HCT116 (cell line): ENCODE measurements at regions not wholly inside any gene's neighbourhood (a gene's known extent, or its start where the extent isn't known, plus 50 kb on each side); places are given as distances from the start of the nearest gene placed in this dataset.

Source experiments
- ATAC-seq: fragments of 200-7000 bp; cut with Tn5 transposase; 2 replicates; pipeline ENCODE4 v1.9.1; 2020; ENCODE audit warnings: mild to moderate bottlenecking, moderate library complexity
- BruUV-seq: library from RNA; stranded (reverse); fragments of 400-500 nt; replicated peaks from 2 replicates; lab custom pipeline; 2021; lab: Mats Ljungman, UMichigan
- CTCF ChIA-PET: fragments of 300-600 bp; sonication (Branson Sonifier 250); formaldehyde crosslinking; loops from one replicate; lab custom pipeline; 2021; ENCODE audit warnings: antibody characterized with exemption; lab: Charles Lee
- POLR2A ChIA-PET: fragments of 300-600, 350-600 bp; sonication (Branson Sonifier 250); formaldehyde crosslinking; loops from one replicate; lab custom pipeline; 2021; ENCODE audit warnings: antibody characterized with exemption; lab: Charles Lee
- RAD21 ChIA-PET, 2 experiments: fragments of 300-600 bp; sonication (Branson Sonifier 250); formaldehyde crosslinking; loops; one replicate each; lab custom pipeline; 2023; ENCODE audit warnings: low total read pairs in 2 of 2; ENCODE audit not compliant: uncharacterized antibody in 2 of 2, unreplicated experiment in 2 of 2, low non-redundant PET in 1 of 2; lab: Charles Lee
- DNase-seq: peaks from one replicate; pipeline ENCODE4 v3.0.0-alpha.2; 2010; ENCODE audit warnings: low read depth, low spot score
- H2AFZ ChIP-seq: fragments of 200-600 bp; shearing (Covaris generic), sonication (generic); 2 replicates; pipeline ENCODE4 v1.6.1; 2017; ENCODE audit warnings: low read depth, mixed run types, mixed read lengths, antibody characterized with exemption, low read length; ENCODE audit not compliant: poor library complexity, severe bottlenecking
- H3K27ac ChIP-seq: 2 replicates; pipeline ENCODE4 v1.5.1; 2012; ENCODE audit warnings: low read depth, low read length
- H3K27me3 ChIP-seq: fragments of 200-600 bp; sonication (generic); 2 replicates; pipeline ENCODE4 v1.6.1; 2016; ENCODE audit warnings: mixed run types, low read length, mixed read lengths; ENCODE audit not compliant: insufficient read depth
- H3K36me3 ChIP-seq, 2 experiments: fragments of 200-500 bp in 1 of 2; fragments of 200-600 bp in 1 of 2; sonication (Bioruptor generic) in 1 of 2; sonication (generic) in 1 of 2; 2 replicates each; pipeline versions ENCODE4 v1.5.1 to v1.6.1; 2014 to 2016; ENCODE audit warnings: low read length in 2 of 2, inconsistent platforms in 1 of 2, mixed read lengths in 1 of 2, mixed run types in 1 of 2; ENCODE audit not compliant: insufficient read depth in 2 of 2, control insufficient read depth in 1 of 2
- H3K4me1 ChIP-seq, 2 experiments: fragments of 200-600 bp in 1 of 2; sonication (generic) in 1 of 2; 2 replicates each; pipeline versions ENCODE4 v1.5.1 to v1.6.1; 2012 to 2017; ENCODE audit warnings: low read length in 2 of 2, inconsistent platforms in 1 of 2, mild to moderate bottlenecking in 1 of 2, mixed read lengths in 1 of 2, mixed run types in 1 of 2, moderate library complexity in 1 of 2; ENCODE audit not compliant: insufficient read depth in 2 of 2, control insufficient read depth in 1 of 2
- H3K4me2 ChIP-seq: fragments of 200-600 bp; sonication (generic); 2 replicates; pipeline ENCODE4 v1.6.1; 2017; ENCODE audit warnings: mixed run types, low read length, mixed read lengths
- H3K4me3 ChIP-seq, 2 experiments: fragments of 200-600 bp in 1 of 2; sonication (generic) in 1 of 2; replicated peaks in 1 of 2; 2 replicates each; pipeline ENCODE4 v1.5.1; 2011 to 2016; ENCODE audit warnings: low read length in 2 of 2, control low read depth in 1 of 2, low read depth in 1 of 2, mild to moderate bottlenecking in 1 of 2, mixed read lengths in 1 of 2, mixed run types in 1 of 2
- H3K79me2 ChIP-seq: fragments of 200-600 bp; sonication (generic); 2 replicates; pipeline ENCODE4 v1.6.1; 2017; ENCODE audit warnings: mild to moderate bottlenecking, mixed run types, low read length, moderate library complexity, mixed read lengths; ENCODE audit not compliant: insufficient read depth
- H3K9ac ChIP-seq: fragments of 200-600 bp; sonication (generic); 2 replicates; pipeline ENCODE4 v1.6.1; 2016; ENCODE audit warnings: low read length, mixed read lengths
- H3K9me2 ChIP-seq: fragments of 200-600 bp; sonication (generic), shearing (Covaris generic); 2 replicates; pipeline ENCODE4 v1.6.1; 2017; ENCODE audit warnings: mixed run types, mild to moderate bottlenecking, moderate library complexity; ENCODE audit not compliant: insufficient read depth
- H3K9me3 ChIP-seq, 2 experiments: fragments of 200-500 bp in 1 of 2; fragments of 200-600 bp in 1 of 2; sonication (Bioruptor generic) in 1 of 2; sonication (generic) in 1 of 2; 2 replicates each; pipeline ENCODE4 v1.6.1; 2014 to 2017; ENCODE audit warnings: low read length in 2 of 2, mixed read lengths in 2 of 2, inconsistent platforms in 1 of 2, low read depth in 1 of 2, mild to moderate bottlenecking in 1 of 2, mixed run types in 1 of 2, moderate library complexity in 1 of 2; ENCODE audit not compliant: control insufficient read depth in 1 of 2, insufficient read depth in 1 of 2
- H4K20me1 ChIP-seq: fragments of 200-600 bp; sonication (generic), shearing (Covaris generic); 2 replicates; pipeline ENCODE4 v1.6.1; 2017; ENCODE audit warnings: mixed run types, mild to moderate bottlenecking, moderate library complexity; ENCODE audit not compliant: insufficient read depth
- CBX3 ChIP-seq: IDR thresholded peaks from 2 replicates; pipeline ENCODE4 v1.6.1; 2012; ENCODE audit warnings: low read depth
- EGR1 ChIP-seq: IDR thresholded peaks from 2 replicates; pipeline ENCODE4 v1.6.1; 2012; ENCODE audit warnings: low read depth
- FOSL1 ChIP-seq: IDR thresholded peaks from 2 replicates; pipeline ENCODE4 v1.6.1; 2012; ENCODE audit warnings: low read depth
- JUND ChIP-seq: IDR thresholded peaks from 2 replicates; pipeline ENCODE4 v1.6.1; 2012
- POLR2A ChIP-seq: IDR thresholded peaks from 2 replicates; pipeline ENCODE4 v1.7.0; 2011; ENCODE audit warnings: borderline replicate concordance; ENCODE audit not compliant: insufficient read depth, insufficient read length; ENCODE audit errors: extremely low read depth
- REST ChIP-seq: IDR thresholded peaks from 2 replicates; pipeline ENCODE4 v1.6.1; 2012; ENCODE audit warnings: low read depth
- SIN3A ChIP-seq: IDR thresholded peaks from 2 replicates; pipeline ENCODE4 v1.6.1; 2012; ENCODE audit warnings: low read depth
- SP1 ChIP-seq: IDR thresholded peaks from 2 replicates; pipeline ENCODE4 v1.6.1; 2012; ENCODE audit warnings: low read depth
- YY1 ChIP-seq: IDR thresholded peaks from 2 replicates; pipeline ENCODE4 v1.6.1; 2011; ENCODE audit warnings: low read length, low read depth, moderate library complexity, mild to moderate bottlenecking; ENCODE audit not compliant: insufficient replicate concordance; ENCODE audit errors: extremely low read depth
- ZBTB33 ChIP-seq: IDR thresholded peaks from 2 replicates; pipeline ENCODE4 v1.6.1; 2011; ENCODE audit warnings: mild to moderate bottlenecking, low read length, moderate library complexity; ENCODE audit not compliant: insufficient replicate concordance; ENCODE audit errors: extremely low read depth
- ZFX ChIP-seq: fragments of 450-650 bp; IDR thresholded peaks from 2 replicates; pipeline ENCODE4 v1.6.1; 2017
- intact Hi-C: fragments of 100-400 bp; cut with micrococcal nuclease; formaldehyde crosslinking; loops from 2 replicates; pipeline ENCODE4 v1.10.0; 2022
- TF ChIP-seq, protein P1 (sequence below): IDR thresholded peaks from 2 replicates; pipeline ENCODE4 v1.6.1; 2012

DNA sequence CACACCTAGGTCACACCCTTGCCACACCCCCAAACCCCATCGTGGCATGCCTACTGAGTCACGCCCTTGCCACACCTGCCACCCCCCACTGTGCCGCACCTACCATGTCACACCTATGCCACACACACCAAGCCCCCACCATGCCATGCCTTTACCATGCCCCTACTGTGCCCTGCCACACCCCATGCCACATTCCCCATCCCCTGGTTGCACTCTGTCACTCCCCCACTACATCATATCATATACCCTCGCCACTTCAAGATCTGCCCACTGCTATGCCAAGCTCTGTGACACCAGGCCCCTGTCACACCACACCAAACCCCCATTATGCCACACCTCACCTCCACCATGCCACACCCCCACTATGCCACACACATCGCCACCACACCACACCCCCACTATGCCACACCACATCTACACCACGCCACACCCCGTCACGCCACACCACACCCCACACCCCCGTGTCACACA lies 101.2 kb downstream of the OLFM1 start (continued):
- TF ChIP-seq REST, result no peak
- TF ChIP-seq JUND, result no peak
- TF ChIP-seq, all 23 proteins: peak for 0

- Histone ChIP-seq H3K27ac (no peak overlapping the region), H3K4me1 (peaks cover 0 to 6% of the 10 kb centered on the region in 2 experiments; a peak in 2 of 4 replicates), H3K79me2 (no peaks in the 10 kb centered on the region), H3K4me2 (no peak overlapping the region), H3K9me2 (no peaks in the 10 kb centered on the region), H3K9me3 (no peaks in the 10 kb centered on the region), H4K20me1 (no peaks in the 10 kb centered on the region), H3K4me3 (no peak overlapping the region), H3K27me3 (peaks cover 9% of the 10 kb centered on the region), H3K36me3 (no peaks in the 10 kb centered on the region), H2AFZ (no peak overlapping the region), H3K9ac (no peak overlapping the region)
- TF ChIP-seq POLR2A (no peak), CBX3 (no peak), EGR1 (no peak), SIN3A (no peak), FOSL1 (no peak), YY1 (no peak), SP1 (no peak), ZBTB33 (no peak), ZFX (no peak)
- TF ChIP-seq, protein P1, sequence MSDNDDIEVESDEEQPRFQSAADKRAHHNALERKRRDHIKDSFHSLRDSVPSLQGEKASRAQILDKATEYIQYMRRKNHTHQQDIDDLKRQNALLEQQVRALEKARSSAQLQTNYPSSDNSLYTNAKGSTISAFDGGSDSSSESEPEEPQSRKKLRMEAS, result no peak
- intact Hi-C loops, result no loop called here
- BruUV-seq, result no TSS peak
- ATAC-seq (no peak), DNase-seq (no peak)
- RAD21 ChIA-PET, result no interaction called here
- CTCF ChIA-PET, result no interaction called here
- POLR2A ChIA-PET, result no interaction called here
Observed at GRCh38 chr9:135189497-135189896, 102.0 kb downstream of the OLFM1 start.
